ENCODE measurements at regions not wholly inside any gene's neighbourhood (a gene's known extent, or its start where the extent isn't known, plus 50 kb on each side); places are given as distances from the start of the nearest gene placed in this dataset.

DNA sequence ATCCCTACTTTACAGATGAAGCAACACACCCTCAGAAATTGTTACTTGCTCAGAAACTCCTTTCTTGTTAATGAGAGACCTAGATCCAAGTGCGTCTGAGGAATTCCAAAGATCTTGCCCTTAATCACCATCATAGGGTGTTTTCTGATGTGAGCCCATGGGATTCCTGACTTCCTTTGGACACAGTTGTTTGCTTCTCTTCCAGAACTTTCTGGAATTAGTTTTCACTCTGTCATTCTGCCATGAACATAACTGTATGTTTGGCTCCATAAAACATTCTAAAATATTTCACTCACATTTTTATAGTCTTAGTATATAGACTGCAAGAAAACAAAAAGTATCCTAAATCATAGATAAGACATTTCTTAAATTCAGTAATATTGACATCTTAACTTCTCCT is 593.9 kb upstream of the SOX11 start:
- TF ChIP-seq, protein P1, sequence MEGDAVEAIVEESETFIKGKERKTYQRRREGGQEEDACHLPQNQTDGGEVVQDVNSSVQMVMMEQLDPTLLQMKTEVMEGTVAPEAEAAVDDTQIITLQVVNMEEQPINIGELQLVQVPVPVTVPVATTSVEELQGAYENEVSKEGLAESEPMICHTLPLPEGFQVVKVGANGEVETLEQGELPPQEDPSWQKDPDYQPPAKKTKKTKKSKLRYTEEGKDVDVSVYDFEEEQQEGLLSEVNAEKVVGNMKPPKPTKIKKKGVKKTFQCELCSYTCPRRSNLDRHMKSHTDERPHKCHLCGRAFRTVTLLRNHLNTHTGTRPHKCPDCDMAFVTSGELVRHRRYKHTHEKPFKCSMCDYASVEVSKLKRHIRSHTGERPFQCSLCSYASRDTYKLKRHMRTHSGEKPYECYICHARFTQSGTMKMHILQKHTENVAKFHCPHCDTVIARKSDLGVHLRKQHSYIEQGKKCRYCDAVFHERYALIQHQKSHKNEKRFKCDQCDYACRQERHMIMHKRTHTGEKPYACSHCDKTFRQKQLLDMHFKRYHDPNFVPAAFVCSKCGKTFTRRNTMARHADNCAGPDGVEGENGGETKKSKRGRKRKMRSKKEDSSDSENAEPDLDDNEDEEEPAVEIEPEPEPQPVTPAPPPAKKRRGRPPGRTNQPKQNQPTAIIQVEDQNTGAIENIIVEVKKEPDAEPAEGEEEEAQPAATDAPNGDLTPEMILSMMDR (IDR thresholded peaks at IDR 0.05; ENCODE audit: borderline replicate concordance, extremely low read depth, low read length, poor library complexity, severe bottlenecking): no peak
- TF ChIP-seq EZH2 (IDR thresholded peaks at IDR 0.05; ENCODE audit: borderline replicate concordance, low read depth, low read length, severe bottlenecking): no peak

Data from DND-41 (cell line).